HFFc6 (cell line): ENCODE measurements at regions not wholly inside any gene's neighbourhood (a gene's known extent, or its start where the extent isn't known, plus 50 kb on each side); places are given as distances from the start of the nearest gene placed in this dataset.

Experiments
- DNase-seq: peaks from one replicate; pipeline ENCODE4 v3.0.0-alpha.2; 2018
- H3K27ac Mint-ChIP-seq: 2 replicates; pipeline ENCODE4 v1.8.0; 2020; ENCODE audit warnings: mild to moderate bottlenecking, mixed read lengths
- H3K27me3 Mint-ChIP-seq: 2 replicates; pipeline ENCODE4 v1.8.0; 2021; ENCODE audit warnings: mild to moderate bottlenecking, moderate library complexity, mixed read lengths; ENCODE audit not compliant: insufficient read depth
- H3K36me3 Mint-ChIP-seq: 2 replicates; pipeline ENCODE4 v1.8.0; 2021; ENCODE audit warnings: low read depth, mixed read lengths
- H3K4me1 Mint-ChIP-seq: 2 replicates; pipeline ENCODE4 v1.8.0; 2020; ENCODE audit warnings: low read depth, mixed read lengths
- H3K4me3 Mint-ChIP-seq: 2 replicates; pipeline ENCODE4 v1.8.0; 2020; ENCODE audit warnings: mild to moderate bottlenecking, moderate library complexity, mixed read lengths
- H3K9me3 Mint-ChIP-seq: 2 replicates; pipeline ENCODE4 v1.8.0; 2020; ENCODE audit warnings: mild to moderate bottlenecking, mixed read lengths
- TF ChIP-seq, protein P1 (sequence below): fragments of 200-600 bp; sonication (generic); IDR thresholded peaks from 2 replicates; pipeline ENCODE4 v1.5.0; 2021; ENCODE audit warnings: antibody characterized with exemption, mild to moderate bottlenecking

DNA sequence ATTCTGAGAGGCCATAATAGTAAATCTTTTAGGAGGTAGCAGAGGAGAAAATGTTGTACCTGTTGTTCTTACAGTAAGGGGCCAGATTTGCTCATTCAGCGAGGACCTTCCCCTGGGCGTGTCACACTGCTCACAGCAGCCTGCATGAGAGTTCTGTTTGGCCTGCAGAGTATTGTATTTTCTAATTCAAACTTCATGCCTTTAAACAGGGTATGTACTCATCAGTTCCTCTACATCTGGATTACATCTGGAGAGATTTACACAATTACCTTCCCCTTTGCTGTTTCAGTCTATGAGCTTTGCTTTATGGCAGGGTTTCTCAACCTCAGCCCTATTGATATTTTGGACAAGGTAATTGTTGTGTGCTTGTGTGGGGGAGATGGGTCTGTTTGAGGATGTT, 170.9 kb upstream of the STK32A start:
- H3K4me3 Mint-ChIP-seq: no peak overlapping the region

DNA sequence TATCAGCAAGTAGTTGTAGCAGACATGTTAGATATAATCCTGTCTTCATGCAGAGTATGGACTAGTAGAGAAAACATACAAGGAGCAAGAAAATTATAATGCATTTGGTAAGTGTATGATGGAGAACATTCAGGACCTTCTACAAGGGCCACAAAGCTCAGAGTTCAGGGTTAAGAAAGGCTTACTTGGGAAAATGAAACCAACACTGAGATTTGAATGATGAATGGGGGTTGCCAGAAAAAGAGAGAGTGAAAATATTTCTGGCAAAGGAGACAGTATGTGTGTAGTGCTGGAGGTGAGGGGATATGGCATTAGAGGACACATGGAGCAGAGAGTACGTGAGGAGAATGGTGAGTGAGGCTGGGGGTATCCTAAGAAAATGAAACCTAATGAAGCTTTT, 169.8 kb upstream of the STK32A start:
- Mint-ChIP-seq H3K4me3 (no peak overlapping the region), H3K4me1 (no peaks in the 10 kb centered on the region), H3K36me3 (no peaks in the 10 kb centered on the region), H3K9me3 (peaks cover 46% of the 10 kb centered on the region), H3K27ac (no peak overlapping the region), H3K27me3 (peaks cover 1% of the 10 kb centered on the region; the same call in 1 of the 2 replicates)
- TF ChIP-seq, protein P1, sequence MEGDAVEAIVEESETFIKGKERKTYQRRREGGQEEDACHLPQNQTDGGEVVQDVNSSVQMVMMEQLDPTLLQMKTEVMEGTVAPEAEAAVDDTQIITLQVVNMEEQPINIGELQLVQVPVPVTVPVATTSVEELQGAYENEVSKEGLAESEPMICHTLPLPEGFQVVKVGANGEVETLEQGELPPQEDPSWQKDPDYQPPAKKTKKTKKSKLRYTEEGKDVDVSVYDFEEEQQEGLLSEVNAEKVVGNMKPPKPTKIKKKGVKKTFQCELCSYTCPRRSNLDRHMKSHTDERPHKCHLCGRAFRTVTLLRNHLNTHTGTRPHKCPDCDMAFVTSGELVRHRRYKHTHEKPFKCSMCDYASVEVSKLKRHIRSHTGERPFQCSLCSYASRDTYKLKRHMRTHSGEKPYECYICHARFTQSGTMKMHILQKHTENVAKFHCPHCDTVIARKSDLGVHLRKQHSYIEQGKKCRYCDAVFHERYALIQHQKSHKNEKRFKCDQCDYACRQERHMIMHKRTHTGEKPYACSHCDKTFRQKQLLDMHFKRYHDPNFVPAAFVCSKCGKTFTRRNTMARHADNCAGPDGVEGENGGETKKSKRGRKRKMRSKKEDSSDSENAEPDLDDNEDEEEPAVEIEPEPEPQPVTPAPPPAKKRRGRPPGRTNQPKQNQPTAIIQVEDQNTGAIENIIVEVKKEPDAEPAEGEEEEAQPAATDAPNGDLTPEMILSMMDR: no peak
- DNase-seq: no peak

More for the DNA sequence above, 170.9 kb upstream of the STK32A start:
- Mint-ChIP-seq H3K27me3 (peaks cover 1% of the 10 kb centered on the region; the same call in 1 of the 2 replicates), H3K36me3 (no peaks in the 10 kb centered on the region), H3K9me3 (peaks cover 40% of the 10 kb centered on the region), H3K4me1 (no peaks in the 10 kb centered on the region), H3K27ac (no peak overlapping the region)
- DNase-seq: no peak
- TF ChIP-seq, protein P1: no peak

DNA sequence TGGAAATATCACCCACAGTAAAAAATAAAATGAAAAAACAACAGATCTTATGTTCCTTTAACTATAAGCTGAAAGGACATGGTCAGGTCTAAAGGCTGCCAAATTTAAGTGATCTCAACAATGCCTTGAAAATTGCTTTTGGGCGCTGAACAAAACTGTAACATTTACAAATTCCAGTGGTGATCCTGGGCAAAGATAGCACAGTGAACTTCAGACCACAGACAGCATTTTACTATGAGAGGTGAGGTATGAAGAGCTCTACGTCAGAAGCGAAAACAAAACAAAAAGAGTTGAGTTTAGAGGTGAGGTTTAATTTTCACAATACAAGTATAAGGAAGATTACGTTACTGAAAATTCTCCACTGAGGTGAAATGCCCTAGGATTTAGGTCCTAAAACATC, 165.8 kb upstream of the STK32A start:
- H3K4me3 Mint-ChIP-seq: no peak overlapping the region
- H3K27me3 Mint-ChIP-seq: peaks cover 1% of the 10 kb centered on the region; the same call in 1 of the 2 replicates
- DNase-seq: no peak
- H3K27ac Mint-ChIP-seq: no peak overlapping the region
- TF ChIP-seq, protein P1: no peak
- peaks cover 36% of the 10 kb centered on the region for H3K9me3 Mint-ChIP-seq
- H3K36me3 Mint-ChIP-seq: no peaks in the 10 kb centered on the region
- no peaks in the 10 kb centered on the region for H3K4me1 Mint-ChIP-seq

DNA sequence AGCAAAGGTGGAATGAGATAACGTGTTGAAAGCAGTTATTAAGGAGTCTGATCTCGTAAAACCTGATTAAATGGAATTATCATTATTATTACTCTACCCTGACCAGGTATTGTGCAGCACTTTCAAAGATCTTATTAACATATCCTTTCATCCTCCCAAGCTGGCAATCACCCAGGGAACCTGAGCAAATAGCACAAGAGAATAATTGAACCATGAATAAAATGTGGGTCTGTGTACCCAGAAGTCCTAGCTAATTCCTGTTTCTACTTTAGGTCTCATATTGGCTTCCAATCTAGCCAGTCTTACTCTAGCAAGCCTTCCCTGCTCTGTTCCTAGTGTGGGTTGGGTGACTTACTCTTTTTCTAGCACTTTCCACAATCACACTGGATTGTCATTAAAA, 162.2 kb upstream of the STK32A start:
- TF ChIP-seq, protein P1: no peak
- Mint-ChIP-seq H3K36me3 (no peaks in the 10 kb centered on the region), H3K4me3 (no peak overlapping the region), H3K9me3 (peaks cover 22% of the 10 kb centered on the region), H3K27me3 (no peaks in the 10 kb centered on the region), H3K4me1 (no peaks in the 10 kb centered on the region), H3K27ac (no peak overlapping the region)
- DNase-seq: no peak

DNA sequence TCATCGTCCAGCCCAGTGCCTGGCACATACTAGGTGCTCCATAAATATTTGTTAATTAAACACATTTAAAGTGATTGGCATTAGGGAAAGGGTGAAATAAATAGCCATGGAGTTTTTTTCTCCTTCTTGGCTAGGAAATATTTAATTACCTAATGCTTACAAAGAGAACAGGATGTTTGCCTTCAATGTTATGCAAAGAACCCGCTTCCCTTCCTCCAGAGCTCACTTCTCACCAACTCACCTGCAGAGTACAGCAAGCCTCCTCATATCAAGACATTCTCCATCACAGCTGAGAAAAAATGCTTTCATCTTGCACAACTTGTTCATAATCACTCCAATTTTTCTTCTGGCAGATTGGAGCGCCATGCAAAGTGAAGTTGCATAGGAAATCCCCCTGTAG, 161.7 kb upstream of the STK32A start:
- H3K4me1 Mint-ChIP-seq: no peaks in the 10 kb centered on the region
- no peak for DNase-seq

More for the DNA sequence above, 161.7 kb upstream of the STK32A start:
- H3K36me3 Mint-ChIP-seq: no peaks in the 10 kb centered on the region
- no peaks in the 10 kb centered on the region for H3K27me3 Mint-ChIP-seq
- H3K4me3 Mint-ChIP-seq: no peak overlapping the region
- TF ChIP-seq, protein P1: no peak
- H3K9me3 Mint-ChIP-seq: peaks cover 22% of the 10 kb centered on the region
- no peak overlapping the region for H3K27ac Mint-ChIP-seq
